ENCODE measurements at regions not wholly inside any gene's neighbourhood (a gene's known extent, or its start where the extent isn't known, plus 50 kb on each side); places are given as distances from the start of the nearest gene placed in this dataset.

DNA sequence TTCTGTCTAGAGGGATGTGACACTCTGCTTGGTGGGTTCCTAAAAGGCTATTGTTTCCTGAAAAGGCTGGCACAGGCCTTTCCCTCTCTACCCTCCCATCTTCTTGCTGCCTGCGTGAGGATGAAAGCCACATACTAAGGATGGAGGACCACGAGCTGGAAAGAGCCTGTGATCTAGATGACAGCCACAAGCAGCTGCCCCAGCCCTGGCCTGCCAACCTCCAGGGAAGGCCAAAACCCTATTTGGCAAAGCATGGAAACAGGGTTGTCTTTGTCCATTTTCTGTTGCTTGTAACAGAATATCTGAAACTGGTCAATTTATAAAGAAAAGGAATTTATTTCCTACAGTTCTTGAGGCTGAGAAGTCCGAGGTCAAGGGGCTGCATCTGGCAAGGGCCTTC is 144.5 kb downstream of the FBLN2 start:
- Histone ChIP-seq H4K91ac (ENCODE audit: insufficient read length, low read depth, low read length) (no peak overlapping the region), H3K4me2 (ENCODE audit: insufficient read depth, insufficient read length, low read length) (no peak overlapping the region), H2BK12ac (ENCODE audit: insufficient read length, low read depth, low read length) (no peak overlapping the region), H4K20me1 (ENCODE audit: control insufficient read depth, insufficient read depth, insufficient read length) (no peaks in the 10 kb centered on the region), H3K4ac (ENCODE audit: low read depth, low read length) (no peak overlapping the region), H2AFZ (ENCODE audit: low read length) (no peak overlapping the region), H2BK120ac (ENCODE audit: low read depth, low read length, poor library complexity, severe bottlenecking) (no peak overlapping the region), H3K14ac (ENCODE audit: insufficient read depth, low read length) (no peak overlapping the region), H2BK20ac (ENCODE audit: low read depth, low read length, poor library complexity, severe bottlenecking) (no peak overlapping the region), H3K79me2 (ENCODE audit: insufficient read depth, low read length) (no peaks in the 10 kb centered on the region), H3K23me2 (ENCODE audit: insufficient read length, low read depth, low read length, poor library complexity, severe bottlenecking) (peaks cover 3% of the 10 kb centered on the region), H3K9me3 (ENCODE audit: control insufficient read depth, low read depth, low read length) (no peaks in the 10 kb centered on the region), H3K9ac (ENCODE audit: extremely low read depth, insufficient read length, low read length) (no peak overlapping the region), H3K79me1 (ENCODE audit: insufficient read depth, low read depth, low read length, poor library complexity, severe bottlenecking) (no peaks in the 10 kb centered on the region), H3K27me3 (ENCODE audit: insufficient read depth, low read length) (no peaks in the 10 kb centered on the region), H3K56ac (ENCODE audit: insufficient read length, low read depth, low read length) (no peak overlapping the region), H3K27ac (ENCODE audit: insufficient read length, low read depth, low read length) (no peak overlapping the region), H3K23ac (ENCODE audit: insufficient read length, low read depth, low read length) (no peak overlapping the region), H4K5ac (ENCODE audit: insufficient read length, low read depth, low read length) (no peak overlapping the region), H3T11ph (ENCODE audit: low read length) (no peak overlapping the region), H2BK5ac (ENCODE audit: insufficient read length, low read length) (no peak overlapping the region), H2BK15ac (ENCODE audit: low read depth, low read length) (no peak overlapping the region), H2AK5ac (ENCODE audit: insufficient read length, low read length) (no peak overlapping the region), H3K18ac (ENCODE audit: insufficient read length, low read depth, low read length) (no peak overlapping the region), H4K8ac (replicated peaks; ENCODE audit: insufficient read length, low read depth, low read length) (no peak overlapping the region), H3K4me1 (ENCODE audit: insufficient read depth, low read length) (peaks cover 3% of the 10 kb centered on the region; the same call in 1 of the 2 replicates)
- no CpG with 5 or more reads among the region's 3 CpGs for WGBS (ENCODE audit: extremely low coverage, insufficient read length, low lambda C conversion rate)
- peaks cover 14% of the 10 kb centered on the region for H3K27me3 Mint-ChIP-seq (ENCODE audit: low read depth)
- H3K4me3 Mint-ChIP-seq = no peak overlapping the region
- DNase-seq = no peak
- TF ChIP-seq, protein P1, sequence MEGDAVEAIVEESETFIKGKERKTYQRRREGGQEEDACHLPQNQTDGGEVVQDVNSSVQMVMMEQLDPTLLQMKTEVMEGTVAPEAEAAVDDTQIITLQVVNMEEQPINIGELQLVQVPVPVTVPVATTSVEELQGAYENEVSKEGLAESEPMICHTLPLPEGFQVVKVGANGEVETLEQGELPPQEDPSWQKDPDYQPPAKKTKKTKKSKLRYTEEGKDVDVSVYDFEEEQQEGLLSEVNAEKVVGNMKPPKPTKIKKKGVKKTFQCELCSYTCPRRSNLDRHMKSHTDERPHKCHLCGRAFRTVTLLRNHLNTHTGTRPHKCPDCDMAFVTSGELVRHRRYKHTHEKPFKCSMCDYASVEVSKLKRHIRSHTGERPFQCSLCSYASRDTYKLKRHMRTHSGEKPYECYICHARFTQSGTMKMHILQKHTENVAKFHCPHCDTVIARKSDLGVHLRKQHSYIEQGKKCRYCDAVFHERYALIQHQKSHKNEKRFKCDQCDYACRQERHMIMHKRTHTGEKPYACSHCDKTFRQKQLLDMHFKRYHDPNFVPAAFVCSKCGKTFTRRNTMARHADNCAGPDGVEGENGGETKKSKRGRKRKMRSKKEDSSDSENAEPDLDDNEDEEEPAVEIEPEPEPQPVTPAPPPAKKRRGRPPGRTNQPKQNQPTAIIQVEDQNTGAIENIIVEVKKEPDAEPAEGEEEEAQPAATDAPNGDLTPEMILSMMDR (conservative IDR thresholded peaks at IDR 0.05) = no peak
- no peaks in the 10 kb centered on the region; a peak in 1 of 7 replicates for H3K36me3 Mint-ChIP-seq (ENCODE audit: insufficient read depth in 1 of 3, low read depth in 3 of 3)
- peaks cover 5 to 8% of the 10 kb centered on the region in 2 experiments for H3K4me1 Mint-ChIP-seq
- no peak overlapping the region for H3K27ac Mint-ChIP-seq
- H3K9me3 Mint-ChIP-seq = no peaks in the 10 kb centered on the region; a peak in 1 of 5 replicates

Measured in H9 (cell line).